GF-D8 (cell line): ENCODE measurements at regions not wholly inside any gene's neighbourhood (a gene's known extent, or its start where the extent isn't known, plus 50 kb on each side); places are given as distances from the start of the nearest gene placed in this dataset.
A peak's percentile ranks its signal among the peaks of the same experiment; 100 is the strongest.

Experiments used
- DNase-seq: peaks from one replicate; lab custom pipeline; 2025; lab: John Stamatoyannopoulos, UW

DNA sequence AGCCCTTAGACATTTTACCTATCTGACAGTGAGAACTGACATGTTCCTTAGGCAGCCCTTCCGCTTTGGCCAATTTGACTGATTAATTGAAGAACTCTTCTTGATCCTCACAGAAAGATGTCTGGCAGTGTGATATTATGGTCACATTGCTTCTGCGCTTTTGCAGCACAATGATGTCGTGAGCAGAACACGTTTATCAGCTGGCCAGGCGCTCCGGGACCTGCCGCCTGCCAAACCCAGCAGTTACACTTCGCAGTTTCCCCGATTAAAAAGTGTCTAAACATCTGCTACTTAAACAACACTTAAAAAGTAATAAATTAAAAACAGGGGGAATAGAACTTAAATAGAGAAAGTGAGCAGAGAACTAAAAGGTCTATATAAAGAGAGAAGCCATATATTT lies 103.5 kb upstream of the ETS2 start:
- DNase-seq = no peak

DNA sequence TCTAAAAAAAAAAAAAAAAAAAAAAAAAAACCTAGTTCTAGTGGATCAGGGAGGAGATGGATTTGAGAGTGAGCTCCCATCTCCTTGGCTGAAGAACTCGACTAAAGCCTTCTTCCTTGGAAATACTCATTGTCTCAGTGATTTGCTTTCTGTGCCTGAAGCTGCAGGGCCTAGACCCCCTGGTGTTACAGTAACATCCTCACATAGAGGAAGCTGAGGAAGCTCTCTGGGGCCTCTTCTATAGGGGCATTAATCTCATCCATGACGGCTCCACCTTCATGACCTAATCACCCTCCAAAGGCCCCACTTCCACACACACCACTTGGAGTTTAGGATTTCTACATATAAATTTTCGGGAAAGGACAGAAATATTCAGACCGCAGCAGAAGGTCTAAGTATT lies 95.9 kb upstream of the ETS2 start:
- no peak for DNase-seq

DNA sequence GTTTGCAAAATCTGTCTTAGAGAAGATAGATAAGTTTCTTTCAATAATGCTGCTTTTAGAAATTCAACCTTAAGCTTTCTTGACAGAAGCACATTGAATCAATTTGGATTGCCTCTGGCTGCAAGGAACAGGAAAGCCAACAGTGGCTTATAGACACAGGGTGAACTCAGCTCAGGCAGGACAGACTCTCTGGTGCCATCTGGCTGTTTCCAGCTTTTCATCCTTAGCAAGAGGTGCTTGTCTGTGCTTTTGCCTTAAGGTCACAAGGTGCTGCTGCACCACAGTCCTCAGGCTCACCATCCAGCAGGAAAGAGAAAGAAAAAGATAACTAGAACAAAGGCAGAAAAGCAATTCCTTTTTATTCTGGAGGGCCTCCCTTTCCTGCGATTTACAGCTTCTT lies 93.7 kb upstream of the ETS2 start:
- DNase-seq = peak; percentile 28

DNA sequence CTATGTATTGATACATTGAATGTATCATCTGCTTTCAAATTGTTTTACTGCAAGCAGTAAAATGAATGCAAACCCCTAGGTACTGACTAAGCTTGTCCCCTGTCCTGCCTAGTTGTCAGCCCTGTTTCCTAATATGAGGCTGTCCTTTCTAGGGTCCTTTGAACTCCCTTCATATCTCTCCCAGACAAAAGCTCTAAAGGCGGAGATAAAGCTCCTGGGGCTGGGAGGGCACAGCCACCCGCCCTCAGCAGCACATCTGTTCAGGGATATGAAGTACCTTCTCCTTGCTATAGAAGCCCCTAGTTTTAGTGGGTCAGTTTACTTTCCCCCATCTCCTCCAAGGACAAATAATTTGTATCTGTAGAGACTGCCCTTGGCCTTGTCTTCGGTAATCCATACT lies 93.1 kb upstream of the ETS2 start:
- no peak for DNase-seq

DNA sequence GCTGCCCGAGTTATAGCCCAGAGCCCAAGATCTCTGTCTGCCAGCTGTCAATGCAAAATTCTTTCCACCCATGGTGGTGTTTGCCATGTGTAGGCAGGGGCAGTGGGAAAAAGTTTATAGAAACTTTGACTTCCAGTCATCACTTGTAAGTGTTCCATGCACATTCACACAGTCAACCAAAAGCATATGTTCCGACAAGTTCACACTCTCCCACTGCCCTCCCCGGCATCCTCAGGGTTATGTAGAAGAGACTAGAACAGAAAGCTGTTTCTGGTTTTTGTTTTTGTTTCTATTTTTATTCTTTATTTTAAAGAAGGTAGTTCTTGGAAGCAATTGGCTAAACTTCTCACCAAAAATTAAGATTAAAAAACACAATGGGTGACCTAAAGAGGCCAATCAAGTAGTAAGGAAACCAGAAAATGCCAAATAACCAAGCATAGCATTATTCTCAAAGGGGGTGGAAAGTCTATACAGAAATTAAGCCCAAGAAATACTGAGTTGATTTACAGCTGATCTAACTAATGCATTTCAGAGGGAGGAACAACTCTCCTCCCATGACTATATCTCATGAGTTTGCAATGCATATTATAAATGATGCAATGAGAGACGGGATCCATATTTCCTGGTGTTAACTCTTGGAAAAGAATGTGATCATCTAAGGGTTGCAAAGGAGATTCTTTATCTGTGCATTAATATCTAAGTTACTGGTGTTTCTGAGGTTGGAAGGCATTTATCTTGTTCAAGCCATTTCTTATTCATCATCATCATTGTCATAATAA lies 91.5 kb upstream of the ETS2 start:
- no peak for DNase-seq

DNA sequence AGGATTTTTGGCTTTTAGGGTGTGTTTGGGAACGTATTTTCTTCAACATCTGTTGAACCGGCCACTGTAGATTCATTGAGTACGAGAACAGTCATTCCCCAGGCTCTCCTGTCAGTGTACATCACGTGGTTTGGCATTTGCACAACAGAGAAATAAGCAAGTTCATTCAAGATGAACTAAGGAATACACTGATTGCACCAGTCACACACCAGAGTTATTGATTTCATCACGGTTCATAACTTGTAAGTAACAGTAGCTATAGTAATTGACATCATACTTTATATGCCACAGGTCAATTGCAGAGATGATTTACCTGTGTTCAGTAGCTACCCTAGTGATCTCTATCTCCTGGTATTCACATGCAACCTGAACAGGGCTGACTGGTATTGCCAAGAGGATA lies 90.7 kb upstream of the ETS2 start:
- no peak for DNase-seq

DNA sequence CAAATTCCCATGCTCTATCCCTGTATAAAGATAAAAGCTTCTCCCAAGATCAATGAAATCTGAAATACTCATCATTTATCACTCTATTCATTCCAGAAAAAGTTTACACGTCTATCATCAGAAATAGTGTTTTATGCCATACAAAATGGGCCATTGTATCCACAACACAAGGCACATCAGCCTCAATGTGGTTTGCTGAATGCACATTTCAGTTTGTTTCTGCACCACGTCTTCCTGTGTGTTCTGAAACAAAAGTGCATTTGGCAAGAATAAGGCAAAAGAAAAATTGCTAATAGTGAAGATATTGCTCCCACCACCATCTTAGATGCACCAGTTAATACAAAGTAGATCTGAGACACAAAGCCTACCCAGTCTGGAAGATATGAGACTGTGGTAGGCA lies 89.6 kb upstream of the ETS2 start:
- no peak for DNase-seq

DNA sequence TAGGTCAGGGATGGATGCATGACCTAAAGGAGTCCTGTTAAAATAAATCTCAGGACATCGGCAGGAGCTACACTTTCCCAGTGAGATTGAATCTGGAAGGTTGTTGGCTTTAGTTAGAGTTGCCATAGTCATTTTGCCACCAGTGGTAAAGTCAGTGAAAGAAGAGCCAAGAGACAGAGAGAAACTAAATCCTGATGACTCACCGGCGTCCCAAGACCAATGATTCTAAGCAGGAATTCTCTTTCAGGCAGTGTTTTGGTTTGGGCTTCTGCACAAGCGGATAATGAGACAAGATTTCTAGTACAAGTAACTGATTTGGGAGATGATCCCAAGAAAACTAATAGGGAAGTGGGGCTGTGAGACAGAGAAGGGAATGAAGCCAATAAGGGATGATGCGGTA lies 88.8 kb upstream of the ETS2 start:
- DNase-seq = no peak

DNA sequence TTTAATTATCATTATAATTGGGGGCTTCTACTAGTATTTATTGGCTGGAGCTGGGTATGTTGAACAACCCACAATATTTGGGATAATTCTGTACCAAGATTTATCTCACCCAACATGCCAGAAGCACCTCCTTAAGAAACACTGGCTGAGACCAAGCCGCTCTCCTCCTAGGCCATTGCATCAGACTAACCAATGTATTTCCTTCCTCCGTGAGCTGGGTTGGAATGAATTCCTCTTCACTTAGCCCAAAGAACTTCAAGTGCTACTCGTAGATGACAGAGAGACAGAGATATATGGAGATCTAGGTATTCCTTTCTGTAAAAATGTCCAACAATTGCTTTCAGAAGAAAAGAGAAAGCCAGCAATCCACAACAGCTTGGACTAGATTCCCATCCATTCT lies 87.2 kb upstream of the ETS2 start:
- peak; percentile 31 for DNase-seq

DNA sequence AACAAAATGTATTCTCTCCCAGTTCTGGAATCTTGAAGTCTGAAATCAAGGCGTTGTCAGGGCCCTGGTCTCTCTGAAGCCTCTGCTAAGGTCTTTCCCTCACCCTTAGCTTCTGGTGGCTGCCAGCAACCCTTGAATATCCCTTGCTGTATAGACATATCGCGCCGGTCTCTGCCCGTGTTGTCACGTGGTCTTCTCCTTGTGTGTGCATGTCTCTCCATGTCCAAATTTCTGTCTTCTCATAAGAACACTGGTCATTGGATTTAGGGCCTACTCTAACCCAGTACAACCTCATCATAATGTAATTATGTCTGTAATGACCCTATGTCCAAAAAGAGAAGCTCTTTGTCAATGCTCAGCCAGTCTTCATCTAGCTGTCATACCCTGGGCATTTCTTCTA lies 85.7 kb upstream of the ETS2 start:
- no peak for DNase-seq

DNA sequence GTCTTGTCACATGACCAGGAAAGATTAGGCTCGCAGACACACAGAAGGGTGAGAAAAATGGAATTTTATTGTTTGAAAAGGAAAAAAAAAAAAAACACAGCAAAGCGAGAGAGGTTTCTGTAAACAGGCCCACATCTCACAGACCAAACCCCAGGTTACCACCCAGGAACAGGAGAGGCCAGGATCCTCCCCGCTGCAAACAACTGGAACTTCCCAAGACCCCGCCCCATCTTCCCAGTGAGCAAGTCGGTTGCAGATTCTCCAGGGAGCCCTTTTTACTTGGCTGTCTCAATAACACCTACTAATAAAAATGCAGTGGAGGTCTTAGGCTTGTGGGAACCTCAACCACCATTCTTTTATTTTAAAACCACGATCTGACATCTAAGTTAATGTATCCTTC lies 84.7 kb upstream of the ETS2 start:
- DNase-seq = no peak

DNA sequence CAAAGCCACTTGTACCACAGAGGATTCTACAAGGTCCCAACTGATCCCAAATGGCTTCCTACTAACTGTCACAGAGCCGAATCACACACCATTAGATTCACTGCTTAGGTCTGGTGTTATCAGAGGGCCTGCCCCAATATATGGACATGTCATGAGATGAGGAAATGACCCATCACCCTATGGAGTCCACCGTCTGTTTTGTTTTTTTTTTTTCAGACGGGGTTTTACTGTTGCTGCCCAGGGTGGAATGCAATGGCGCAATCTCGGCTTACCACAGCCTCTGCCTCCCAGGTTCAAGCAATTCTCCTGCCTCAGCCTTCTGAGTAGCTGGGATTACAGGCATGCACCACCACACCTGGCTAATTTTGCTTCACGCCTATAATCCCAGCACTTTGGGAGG lies 83.8 kb upstream of the ETS2 start:
- DNase-seq = peak; percentile 22

DNA sequence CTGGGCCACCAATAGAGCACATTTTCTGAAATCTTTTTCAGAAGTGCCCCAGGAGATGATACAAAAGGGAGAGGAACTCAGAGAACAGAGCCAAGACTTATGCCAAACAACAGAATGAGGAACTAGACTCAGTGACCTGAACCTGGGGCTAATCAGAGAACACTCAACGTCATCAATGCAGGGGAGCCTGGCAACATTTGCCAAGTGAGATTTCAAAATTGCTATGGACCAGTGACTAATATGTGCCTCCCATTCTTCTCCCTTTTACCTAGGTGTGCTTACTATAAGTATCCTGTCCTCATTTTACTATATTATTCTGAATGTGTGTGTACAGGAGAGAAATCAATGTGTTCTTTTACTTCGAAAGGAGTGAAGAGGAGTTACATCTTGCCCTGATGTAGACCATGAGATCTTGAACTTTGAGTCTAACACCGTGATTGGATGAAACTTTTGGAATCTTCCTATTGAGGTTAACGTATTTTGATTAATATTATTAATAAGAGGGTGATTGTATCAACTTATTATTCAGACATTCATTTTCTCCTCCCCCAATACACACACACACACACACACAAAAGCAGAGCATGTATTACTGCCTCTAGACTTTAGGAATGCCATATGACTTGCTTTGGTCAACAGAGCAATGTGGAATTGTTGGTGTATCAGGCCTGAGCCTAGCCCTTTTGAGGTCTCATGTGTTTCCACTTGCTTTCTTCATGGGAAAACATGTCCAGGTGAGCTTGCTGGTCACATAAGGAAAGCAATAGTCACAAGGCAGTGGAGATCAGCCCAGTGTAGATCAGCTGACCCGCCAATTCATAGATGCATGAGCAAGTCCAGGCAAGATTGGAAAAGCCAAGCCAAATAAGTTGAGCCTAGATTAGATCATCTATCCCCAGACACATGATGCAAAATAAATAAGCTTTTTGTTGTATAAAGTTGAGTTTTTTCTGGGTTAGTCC lies 80.3 kb upstream of the ETS2 start:
- no peak for DNase-seq

DNA sequence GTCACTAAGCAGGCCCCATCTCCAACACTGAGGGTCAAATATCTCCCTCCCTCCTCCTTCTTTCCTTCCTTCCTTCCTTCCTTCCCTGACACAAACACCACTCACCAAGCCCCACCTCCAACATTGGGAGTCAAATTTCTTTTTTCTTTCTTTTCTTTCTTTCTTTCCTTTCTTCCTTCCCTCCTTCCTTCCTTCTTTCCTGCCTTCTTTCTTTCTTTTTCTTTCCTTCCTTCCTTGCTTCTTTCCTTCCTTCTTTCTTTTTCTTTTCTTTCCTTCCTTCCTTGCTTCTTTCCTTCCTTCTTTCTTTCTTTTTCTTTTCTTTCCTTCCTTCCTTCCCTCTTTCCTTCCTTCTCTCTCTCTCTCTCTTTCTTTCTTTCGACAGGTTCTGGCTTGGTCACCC lies 79.2 kb upstream of the ETS2 start:
- no peak for DNase-seq

DNA sequence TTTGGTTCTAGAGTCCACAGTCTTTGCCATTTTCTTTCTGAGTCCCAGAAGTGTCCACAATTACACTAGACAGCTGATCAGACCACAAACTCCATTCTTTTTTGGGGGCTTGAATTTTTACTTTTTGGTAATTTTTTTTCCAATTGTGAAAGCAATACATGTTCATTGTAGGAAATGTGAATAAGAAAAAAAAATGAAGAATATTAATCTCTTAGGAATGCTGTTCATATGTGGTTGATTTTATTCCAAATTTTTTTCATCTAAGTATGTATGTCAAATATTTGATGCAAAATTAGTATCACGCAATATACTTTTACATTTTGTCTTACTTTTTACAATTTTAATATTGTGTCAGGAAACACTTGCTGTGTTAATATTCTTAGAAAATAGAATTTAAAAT lies 76.4 kb upstream of the ETS2 start:
- DNase-seq = no peak

DNA sequence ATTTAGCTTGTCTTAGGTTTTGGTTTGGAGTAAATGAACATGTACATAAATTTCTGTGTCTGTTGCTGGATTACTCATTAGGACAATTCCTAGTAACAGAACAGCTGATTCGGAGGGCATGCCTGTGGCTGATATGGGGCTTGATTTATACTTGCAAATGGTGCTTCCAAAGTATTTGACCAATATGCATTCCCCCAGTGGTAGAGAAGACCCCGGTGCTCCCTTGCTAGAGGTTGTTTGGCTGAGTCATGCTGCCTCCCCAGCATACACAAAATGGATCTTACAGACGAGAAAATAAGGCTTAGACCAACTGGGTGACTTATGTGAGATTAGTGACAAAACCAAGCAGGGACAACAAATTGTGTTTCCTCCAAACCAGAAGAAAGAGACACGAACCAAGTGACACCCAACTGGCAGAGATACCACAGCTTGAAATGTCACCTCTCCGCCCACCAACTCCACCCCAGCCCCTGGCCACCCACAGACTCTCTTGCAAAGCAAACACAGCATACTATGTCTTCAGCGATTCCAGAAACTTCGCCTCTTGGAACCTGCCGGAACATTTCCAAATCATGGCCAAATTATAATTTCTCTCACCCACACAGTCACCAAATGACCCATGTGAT lies 75.9 kb upstream of the ETS2 start:
- no peak for DNase-seq

DNA sequence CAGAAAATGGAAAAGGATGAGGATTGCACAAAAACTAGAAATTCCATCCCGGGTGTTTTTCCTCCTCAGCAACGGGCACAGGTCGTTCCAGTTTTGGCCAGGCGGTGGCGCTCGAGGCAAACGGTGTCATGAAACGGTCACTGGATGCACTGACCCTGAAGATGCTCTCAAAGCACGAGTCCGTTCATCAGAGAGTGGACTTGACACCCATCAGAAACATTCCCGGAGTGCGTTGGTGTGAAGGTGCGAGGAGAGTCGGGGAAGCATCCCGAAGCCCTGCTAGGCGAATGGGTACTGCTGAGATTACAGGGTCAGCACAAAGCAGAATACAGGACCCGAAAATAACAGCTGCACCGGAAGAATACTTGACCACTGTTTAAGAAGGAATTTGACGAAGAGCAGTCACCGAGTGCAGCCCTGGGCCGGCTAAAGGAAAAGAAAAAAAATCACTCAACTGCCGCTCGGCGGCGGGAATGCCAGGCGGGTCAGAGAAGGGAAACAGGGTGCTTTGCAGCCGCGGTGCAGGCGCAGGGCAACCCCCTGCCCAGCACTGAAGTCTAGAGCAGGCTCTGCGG lies 71.7 kb upstream of the ETS2 start:
- DNase-seq = peak; percentile 33

DNA sequence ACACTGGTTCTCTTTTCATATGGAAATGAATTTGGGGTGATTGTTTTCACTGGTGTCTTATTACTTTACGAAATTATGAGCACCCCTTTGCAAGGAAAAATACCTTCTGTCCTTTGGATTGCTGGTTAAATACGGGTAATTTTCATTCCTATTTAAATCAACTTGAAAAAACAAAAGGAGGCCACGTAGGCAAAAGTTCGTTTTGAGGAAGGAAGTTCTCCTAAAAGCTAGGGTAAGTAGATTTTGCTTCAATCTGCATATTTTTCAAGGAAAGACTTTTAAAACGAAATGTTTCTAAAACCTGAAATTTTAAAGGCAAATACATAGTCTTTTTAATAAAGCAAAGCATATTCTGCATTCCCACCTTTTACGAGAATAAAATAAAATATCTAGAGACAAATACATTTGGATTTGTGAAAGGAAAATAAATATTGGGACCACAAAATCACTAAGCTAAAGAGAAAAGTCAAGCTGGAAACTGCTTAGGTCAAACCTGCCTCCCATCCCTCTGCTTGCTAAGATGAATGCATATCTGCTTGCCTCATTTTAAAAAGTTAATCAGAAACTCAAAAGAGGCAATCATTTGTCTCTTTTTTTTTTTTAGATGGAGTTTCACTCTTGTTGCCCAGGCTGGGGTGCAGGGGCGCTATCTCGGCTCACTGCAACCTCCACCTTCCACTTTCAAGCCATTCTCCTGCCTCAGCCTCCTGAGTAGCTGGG lies 70.9 kb upstream of the ETS2 start:
- peak; percentile 24 for DNase-seq

DNA sequence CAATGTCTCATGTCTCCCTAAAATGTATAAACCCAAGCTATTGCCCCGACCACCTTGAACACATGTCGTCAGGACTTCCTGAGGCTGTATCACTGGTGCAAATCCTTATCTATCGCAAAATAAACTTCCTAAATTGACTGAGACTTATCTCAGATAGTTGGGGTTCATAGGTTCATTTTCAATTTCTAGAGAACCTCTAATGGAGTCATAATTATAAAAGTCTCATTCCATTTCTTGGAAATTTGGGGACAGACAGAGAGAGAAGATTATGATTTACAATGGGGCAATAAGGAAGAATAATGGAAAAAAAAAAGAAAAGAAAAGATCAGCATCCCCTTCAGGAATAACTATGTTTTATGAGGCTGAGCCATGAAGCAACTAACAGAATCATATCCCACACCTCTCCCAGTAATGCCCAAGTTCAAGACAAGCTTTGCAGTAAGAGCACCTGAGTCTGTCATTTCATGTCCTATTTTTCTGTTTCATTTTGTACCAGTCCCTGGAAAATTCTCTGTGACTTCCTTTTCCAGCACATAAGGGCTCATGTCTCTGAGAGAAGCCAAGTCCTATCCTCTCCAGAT lies 70.0 kb upstream of the ETS2 start:
- no peak for DNase-seq

DNA sequence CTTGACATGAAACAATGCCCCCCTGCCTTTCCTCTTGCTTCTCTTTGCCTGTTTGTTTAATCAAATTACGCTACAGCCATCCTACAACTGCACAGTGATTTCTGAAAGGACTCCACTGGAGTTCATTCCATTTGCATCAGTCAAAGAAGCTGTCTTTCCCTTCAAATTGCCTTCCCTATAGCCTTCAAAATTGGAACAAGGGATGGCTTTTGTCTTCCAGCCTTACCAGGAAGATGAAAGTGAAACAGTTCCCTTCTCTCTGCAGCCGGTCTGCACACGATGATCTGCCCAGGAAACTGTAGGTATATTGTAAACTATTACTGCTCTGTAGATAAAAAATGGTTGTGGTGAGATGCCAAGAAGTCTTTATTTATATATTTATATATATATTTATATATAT lies 65.6 kb upstream of the ETS2 start:
- no peak for DNase-seq
